ENCODE measurements at regions not wholly inside any gene's neighbourhood (a gene's known extent, or its start where the extent isn't known, plus 50 kb on each side); places are given as distances from the start of the nearest gene placed in this dataset.

DNA sequence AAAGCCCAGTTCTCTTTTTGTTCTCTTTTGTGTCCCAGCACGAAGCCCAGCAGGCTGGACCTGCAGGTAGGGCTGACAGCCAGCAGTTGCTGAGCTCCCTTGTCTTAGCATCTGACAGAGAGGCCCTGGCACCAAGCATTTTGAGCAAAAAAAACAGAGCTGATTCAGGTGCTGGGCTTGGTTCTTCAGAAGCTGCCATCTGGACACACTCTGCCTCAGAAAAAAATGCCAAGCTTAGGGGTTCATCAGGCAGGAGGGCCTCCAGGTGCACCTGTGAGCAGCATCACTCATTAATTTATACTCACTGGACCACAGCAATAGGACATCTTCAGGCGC, 167.1 kb upstream of the PLD5 start:
- H3K4me1 Mint-ChIP-seq (ENCODE audit: low read depth) = no peaks in the 10 kb centered on the region
- POLR2A ChIA-PET = no interaction called here
- Histone ChIP-seq H3K36me3 (ENCODE audit: insufficient read depth, low read length) (no peaks in the 10 kb centered on the region), H3K4me3 (ENCODE audit: low read length) (no peak overlapping the region), H3K4me1 (ENCODE audit: insufficient read depth, low read length) (no peaks in the 10 kb centered on the region), H3K27me3 (ENCODE audit: control insufficient read depth in 1 of 2, insufficient read depth in 2 of 2, low read length in 2 of 2) (no peaks in the 10 kb centered on the region), H3K9me3 (ENCODE audit: control insufficient read depth in 1 of 2, insufficient read depth in 1 of 2, low read length in 2 of 2) (peaks cover 0 to 8% of the 10 kb centered on the region in 2 experiments), H3K27ac (ENCODE audit: low read depth in 1 of 2, low read length in 2 of 2) (no peak overlapping the region)
- H3K9me3 Mint-ChIP-seq = peaks cover 2% of the 10 kb centered on the region
- CTCF ChIA-PET = no interaction called here
- intact Hi-C loops (cut with DNase I, micrococcal nuclease) = no loop called here
- ATAC-seq (ENCODE audit: poor library complexity) = no peak
- TF ChIP-seq CTCF (IDR thresholded peaks at IDR 0.05) = no peak
- no peaks in the 10 kb centered on the region for H3K36me3 Mint-ChIP-seq (ENCODE audit: low read depth)
- H3K27ac Mint-ChIP-seq = no peak overlapping the region
- no peak for DNase-seq
- no peak overlapping the region for H3K4me3 Mint-ChIP-seq
- H3K27me3 Mint-ChIP-seq = no peaks in the 10 kb centered on the region

DNA sequence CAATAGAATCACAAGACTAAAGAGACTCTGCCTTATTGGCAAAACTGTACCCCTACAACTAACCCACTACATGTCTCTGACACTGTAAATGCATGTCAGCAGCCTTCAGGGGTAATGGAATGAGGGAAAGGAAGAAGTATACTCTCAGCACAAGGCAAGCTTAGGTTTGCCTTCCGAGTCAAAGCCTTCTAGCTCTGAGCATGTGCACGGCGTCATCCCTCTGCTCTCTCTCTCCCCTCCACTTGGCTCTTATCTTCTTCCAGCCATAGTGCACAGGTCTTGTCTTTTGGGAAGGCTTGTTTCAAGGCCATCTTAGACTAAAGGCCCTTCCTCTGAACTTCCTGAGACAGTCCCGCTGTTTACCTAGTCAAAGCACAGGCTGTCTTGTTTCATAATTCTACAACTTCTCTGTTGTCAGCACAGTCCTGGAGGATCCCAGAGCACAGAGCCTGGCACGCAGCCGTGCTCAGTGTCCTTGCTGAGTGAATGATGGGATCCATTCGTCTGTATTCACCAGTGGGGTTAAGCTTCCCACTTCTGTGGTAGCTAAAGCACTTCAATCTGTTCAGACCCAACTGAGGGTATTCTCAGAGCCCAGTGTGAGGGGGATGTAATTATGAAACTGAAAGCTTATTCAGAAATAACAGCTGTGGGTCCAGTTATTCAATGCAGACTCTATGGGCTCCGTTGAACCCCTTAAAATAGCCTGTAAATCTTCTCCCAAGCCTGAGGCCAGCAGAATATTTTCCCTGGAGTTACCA, 166.5 kb upstream of the PLD5 start:
- no peak overlapping the region for H3K27ac Mint-ChIP-seq
- CTCF ChIA-PET = no interaction called here
- H3K27me3 ChIP-seq (ENCODE audit: control insufficient read depth in 1 of 2, insufficient read depth in 2 of 2, low read length in 2 of 2) = no peaks in the 10 kb centered on the region

GRCh38 chr1:242689378-242689777, 164.9 kb upstream of the PLD5 start:
- no peaks in the 10 kb centered on the region for H3K4me1 Mint-ChIP-seq (ENCODE audit: low read depth)
- no peaks in the 10 kb centered on the region for H3K36me3 Mint-ChIP-seq (ENCODE audit: low read depth)
- ChIA-PET POLR2A (no interaction called here), CTCF (no interaction called here)
- ATAC-seq (ENCODE audit: poor library complexity) (no peak), DNase-seq (no peak)
- H3K27me3 Mint-ChIP-seq = no peaks in the 10 kb centered on the region
- Histone ChIP-seq H3K27me3 (ENCODE audit: control insufficient read depth in 1 of 2, insufficient read depth in 2 of 2, low read length in 2 of 2) (no peaks in the 10 kb centered on the region), H3K36me3 (ENCODE audit: insufficient read depth, low read length) (no peaks in the 10 kb centered on the region), H3K4me1 (ENCODE audit: insufficient read depth, low read length) (no peaks in the 10 kb centered on the region), H3K9me3 (ENCODE audit: control insufficient read depth in 1 of 2, insufficient read depth in 1 of 2, low read length in 2 of 2) (peaks cover 0 to 8% of the 10 kb centered on the region in 2 experiments), H3K4me3 (ENCODE audit: low read length) (no peak overlapping the region), H3K27ac (ENCODE audit: low read depth in 1 of 2, low read length in 2 of 2) (no peak overlapping the region)
- TF ChIP-seq CTCF (IDR thresholded peaks at IDR 0.05) = no peak
- no peak overlapping the region for H3K4me3 Mint-ChIP-seq
- intact Hi-C loops (cut with DNase I, micrococcal nuclease) = no loop called here
- H3K9me3 Mint-ChIP-seq = peaks cover 2% of the 10 kb centered on the region
- H3K27ac Mint-ChIP-seq = no peak overlapping the region

More for the DNA sequence above, 166.5 kb upstream of the PLD5 start:
- DNase-seq = no peak
- H3K27ac ChIP-seq (ENCODE audit: low read depth in 1 of 2, low read length in 2 of 2) = no peak overlapping the region
- H3K4me1 Mint-ChIP-seq (ENCODE audit: low read depth) = no peaks in the 10 kb centered on the region
- H3K4me1 ChIP-seq (ENCODE audit: insufficient read depth, low read length) = no peaks in the 10 kb centered on the region
- peaks cover 2% of the 10 kb centered on the region for H3K9me3 Mint-ChIP-seq
- no peak for TF ChIP-seq CTCF (IDR thresholded peaks at IDR 0.05)
- no peak overlapping the region for H3K4me3 ChIP-seq (ENCODE audit: low read length)
- peaks cover 0 to 8% of the 10 kb centered on the region in 2 experiments for H3K9me3 ChIP-seq (ENCODE audit: control insufficient read depth in 1 of 2, insufficient read depth in 1 of 2, low read length in 2 of 2)
- H3K36me3 Mint-ChIP-seq (ENCODE audit: low read depth) = no peaks in the 10 kb centered on the region
- no peak overlapping the region for H3K4me3 Mint-ChIP-seq
- no peaks in the 10 kb centered on the region for H3K27me3 Mint-ChIP-seq
- POLR2A ChIA-PET = no interaction called here
- ATAC-seq (ENCODE audit: poor library complexity) = no peak
- intact Hi-C loops (cut with DNase I, micrococcal nuclease) = no loop called here
- H3K36me3 ChIP-seq (ENCODE audit: insufficient read depth, low read length) = no peaks in the 10 kb centered on the region

Data from CD4-positive, alpha-beta T cell (primary cell).